DMS79 treated with DMSO at 0.1 percent for 48 hours (cell line): ENCODE measurements at regions not wholly inside any gene's neighbourhood (a gene's known extent, or its start where the extent isn't known, plus 50 kb on each side); places are given as distances from the start of the nearest gene placed in this dataset.

Experiments used
- DNase-seq: peaks from one replicate; lab custom pipeline; 2025; lab: John Stamatoyannopoulos, UW

DNA sequence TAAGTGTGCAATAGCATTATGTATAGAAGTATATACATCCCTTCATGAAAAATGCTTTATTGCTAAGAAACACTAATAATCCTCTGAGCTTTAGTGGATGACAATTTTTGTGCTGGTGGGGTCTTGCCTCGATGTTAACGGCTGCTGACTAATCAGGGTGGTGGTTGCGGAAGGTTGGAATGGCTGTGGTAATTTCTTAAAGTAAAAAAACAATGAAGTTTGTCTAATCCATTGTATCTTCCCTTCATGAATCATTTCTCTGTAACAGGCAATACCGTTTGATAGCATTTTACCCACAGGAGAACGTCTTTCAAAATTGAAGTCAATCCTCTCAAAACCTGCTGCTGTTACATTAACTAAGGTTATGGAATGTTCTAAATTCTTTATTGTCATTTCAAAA lies 816.5 kb upstream of the GJE1 start:
- DNase-seq, result no peak

DNA sequence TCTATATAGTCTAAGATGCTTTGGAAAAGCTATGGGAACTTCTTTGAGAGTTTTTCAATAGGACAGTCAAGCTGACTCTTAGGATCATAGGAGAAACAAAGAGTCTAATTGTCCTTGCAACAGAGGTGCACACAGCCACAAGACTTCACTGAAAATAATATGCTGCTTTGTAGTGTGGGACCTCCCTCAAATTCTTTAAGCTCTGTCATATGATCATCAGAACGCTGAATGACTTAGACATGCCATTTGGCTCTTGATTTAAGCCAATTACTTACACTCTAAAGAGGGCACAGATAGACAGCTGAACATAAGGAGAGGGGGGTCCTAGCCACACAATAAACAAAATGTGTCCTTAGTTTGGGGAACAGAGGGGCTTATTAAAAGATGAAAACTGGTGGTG lies 818.7 kb upstream of the GJE1 start:
- no peak for DNase-seq

DNA sequence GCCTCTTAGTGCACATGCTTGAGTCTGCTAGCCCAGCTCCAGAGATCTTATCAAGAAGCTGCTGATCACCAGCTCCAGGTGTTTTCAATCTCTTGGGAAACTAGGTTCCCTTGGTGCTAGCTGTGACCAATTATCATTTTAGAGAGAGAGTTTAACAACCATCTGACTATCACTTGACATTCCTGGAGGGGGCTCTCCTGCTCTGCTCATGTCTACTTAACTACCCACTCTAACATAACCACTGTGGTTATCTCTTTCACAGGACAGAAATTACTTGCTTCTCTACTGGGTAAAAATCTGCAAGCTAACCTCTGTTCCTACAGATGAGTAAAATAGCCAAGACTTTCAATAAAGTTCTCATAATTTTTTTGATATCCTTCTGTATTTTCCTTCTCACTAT lies 823.4 kb upstream of the GJE1 start:
- no peak for DNase-seq

DNA sequence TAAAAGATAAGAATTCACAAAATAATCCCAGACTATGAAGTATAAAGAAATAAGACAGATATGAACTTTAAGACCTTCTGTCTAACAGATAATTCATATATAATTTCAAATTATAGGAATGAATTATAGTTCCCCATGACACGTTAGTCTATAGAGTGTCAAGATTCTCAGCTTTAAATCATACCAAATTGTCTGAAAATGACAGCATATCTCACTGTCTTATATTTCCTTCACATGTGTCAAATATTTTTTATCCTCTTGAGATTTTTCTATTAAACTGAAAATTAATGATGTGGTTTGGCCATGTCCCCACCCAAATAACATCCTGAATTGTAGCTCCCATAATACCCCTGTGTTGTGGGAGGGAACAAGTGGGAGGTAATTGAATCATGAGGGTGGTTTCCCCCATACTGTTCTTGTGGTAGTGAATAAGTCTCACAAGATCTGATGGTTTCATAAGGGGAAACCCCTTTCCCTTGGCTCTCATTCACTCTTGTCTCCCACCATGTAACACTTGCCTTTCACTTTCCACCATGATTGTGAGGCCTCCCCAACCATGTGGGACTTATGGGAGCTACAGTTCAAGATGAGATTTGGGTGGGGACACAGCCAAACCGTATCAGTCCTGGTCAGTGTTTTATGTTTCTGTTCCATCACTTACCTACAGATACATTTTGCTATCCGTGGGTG lies 825.3 kb upstream of the GJE1 start:
- DNase-seq, result no peak

DNA sequence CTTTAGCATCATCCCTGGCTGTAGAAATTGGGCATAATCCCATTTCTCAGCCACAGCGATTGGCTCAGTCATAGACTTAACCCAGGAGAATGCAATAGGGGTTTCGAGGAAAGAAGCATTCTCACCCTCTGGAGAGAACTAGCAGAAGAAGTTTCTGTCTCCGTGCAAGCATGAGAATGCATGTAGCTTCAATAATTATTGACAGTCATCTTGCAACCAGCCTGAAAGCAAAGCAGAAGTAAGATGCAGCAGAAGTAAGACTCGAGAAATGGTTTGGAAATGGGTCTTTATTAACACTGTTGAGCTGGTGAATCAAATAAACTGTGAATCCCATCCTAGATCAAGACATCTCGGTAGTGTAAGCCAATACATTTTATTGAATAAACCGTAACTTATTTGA lies 828.8 kb upstream of the GJE1 start:
- DNase-seq, result no peak

DNA sequence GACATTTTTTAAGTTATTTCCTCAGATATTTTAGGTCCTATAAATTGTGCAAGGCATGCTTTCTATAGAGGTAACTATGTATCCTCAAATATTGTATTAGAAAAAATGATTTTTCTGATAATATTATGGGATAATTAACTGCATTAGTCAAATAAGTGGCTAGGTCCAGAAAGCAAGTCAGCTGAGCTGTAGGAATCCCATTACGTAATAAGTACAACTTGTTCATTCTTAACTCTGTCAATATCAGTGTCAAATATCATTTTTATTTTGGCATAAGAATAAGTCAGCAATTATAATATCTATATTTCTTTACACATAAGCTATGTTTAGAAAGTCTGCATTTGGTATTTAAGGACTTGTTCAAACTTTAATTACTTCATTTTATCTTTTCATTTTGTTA lies 830.9 kb upstream of the GJE1 start:
- DNase-seq, result no peak

DNA sequence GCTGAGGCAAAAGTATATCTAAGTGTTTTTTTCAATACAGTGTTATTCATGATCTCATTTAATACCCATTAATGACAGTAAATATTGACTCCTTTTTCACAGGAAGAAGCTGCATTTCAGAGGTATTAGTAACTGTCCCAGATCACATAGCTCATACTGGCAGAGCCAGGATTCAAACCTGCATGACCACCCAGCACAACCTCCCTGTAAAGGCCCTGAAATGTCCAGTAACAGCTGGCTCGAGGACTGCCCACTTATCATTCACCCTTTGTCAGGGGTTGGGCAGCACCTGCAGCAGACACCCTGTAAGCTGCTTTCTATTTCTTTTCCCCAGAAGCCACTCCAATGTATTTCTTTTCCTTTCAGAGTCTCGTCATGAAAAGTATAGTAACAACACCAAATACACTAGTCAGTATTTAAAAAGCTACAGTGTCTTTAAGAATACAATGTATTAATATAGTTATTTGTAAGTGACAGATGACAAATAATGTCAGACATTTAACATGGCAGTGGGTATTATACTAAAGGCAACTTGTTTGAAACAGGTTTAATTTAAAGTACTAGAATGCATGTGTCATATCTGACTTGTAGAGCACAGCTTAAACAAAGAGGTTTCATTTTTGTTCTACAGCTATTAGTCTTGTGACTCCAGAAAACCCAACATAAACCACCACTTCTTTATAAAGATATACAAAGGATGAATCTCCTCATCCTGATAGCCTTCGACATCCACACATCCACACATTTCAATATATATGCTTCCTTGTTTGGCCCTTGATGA lies 841.6 kb upstream of the GJE1 start:
- no peak for DNase-seq

DNA sequence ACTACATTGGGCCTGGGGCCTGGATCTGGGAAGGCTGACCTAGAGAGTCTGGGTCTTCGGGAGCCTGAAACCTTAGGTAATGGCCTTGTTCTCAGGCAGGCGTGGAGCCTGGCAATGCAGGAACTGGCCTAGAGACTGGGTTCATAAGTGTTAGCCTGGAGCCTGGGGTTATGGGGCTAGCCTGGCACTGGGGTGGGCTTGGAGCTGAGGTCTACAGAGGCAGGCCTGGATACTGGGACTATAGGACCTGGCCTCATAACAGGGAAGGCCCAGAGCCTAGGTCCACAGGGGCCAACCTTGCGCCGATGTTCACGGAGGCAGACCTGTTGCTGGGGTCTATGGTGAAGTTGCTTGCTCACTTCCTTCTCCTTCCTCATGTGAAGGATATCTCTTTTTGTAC lies 843.8 kb upstream of the GJE1 start:
- DNase-seq, result no peak

DNA sequence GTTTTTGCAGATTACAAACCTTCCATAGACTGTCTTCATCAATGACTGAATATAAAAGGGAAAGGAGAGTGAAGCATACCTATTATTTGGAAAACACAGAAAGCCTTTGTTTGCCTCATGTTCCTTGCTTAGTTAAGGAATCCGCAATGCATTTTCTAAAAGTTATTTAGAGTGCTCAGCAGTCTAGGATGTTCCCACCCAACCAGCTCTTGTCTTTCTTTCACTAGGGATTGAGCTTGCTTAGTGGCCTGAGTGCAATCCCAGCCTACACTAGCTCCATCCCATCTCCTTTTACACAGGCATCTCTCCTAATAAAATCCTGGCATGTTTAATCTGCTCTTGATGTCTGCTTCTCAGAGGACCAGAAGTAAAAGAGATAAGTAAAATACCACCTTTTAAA lies 850.5 kb upstream of the GJE1 start:
- no peak for DNase-seq

DNA sequence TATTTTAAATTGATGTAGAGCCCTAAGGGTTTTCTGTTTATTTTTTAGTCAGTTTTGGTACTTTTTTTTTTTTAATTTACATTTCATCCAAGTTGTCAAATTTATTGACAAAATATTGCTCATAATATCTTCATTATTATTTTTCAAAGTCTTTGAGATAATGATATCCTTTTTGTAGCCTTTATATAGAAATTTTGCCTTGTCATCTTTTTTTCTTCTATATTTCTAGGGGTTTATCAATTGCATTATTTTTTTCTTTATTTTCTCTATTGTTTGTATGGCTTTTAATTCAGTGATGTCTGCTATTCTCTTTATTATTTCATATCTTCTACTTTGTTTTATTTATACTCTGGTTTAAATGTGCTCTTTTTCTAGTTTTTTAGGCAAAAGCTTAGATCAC lies 863.0 kb upstream of the GJE1 start:
- DNase-seq, result no peak

DNA sequence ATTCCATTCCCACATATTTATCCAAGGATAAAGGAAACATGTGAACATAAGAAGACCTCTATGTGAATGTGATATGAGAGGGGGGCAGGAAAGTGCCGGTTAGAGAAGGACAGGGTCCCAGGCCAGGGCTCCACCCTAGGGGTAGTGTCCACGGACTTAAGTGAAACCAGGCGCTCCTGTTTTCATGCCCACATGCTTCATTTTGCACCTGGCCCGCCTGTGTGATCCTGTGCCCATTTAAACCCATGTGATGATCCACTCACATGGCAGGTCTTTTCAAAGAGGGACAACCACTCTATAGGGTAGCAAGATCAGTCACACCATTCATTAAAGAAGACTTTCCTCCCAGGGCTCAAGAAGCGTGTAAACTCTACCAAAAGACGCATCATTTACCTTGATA lies 865.3 kb upstream of the GJE1 start:
- no peak for DNase-seq

DNA sequence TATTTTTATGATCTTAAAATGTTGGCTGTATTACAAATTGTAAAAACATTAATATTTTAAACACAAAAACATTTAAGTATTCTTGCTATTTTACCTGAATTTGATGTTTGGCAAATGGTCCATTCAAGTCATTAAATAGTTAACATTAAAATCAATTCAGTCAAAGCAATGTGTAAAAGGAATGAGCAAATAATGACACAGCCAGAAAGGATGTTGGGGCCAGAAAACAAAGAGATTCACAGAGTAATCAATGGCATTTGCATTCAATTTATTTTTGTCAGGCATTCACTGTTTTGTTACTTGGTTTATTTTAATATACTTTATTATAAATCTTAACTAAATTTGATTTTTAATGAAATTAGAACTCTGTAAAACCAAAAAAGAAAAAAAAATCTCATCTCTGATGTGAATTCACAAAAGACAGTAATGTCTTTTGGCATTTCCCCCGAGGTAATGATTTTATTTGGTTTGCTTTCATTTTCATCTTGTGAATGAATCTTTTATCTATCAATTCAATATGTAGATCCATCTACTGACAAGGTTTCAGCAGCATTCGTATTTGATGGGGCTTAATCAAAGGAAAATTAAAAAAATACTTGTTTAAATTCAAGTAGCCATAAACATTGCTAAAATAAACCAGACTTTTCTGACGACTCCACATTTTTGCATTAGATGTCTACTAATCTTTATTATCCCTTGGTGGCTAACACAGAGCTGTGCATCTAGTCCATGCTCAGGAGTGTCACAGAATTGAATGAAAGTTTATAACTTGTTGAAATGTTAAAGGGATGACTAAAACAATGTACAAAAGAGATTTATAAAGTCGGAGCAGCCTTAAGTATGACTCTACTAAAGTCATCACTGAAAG lies 866.7 kb upstream of the GJE1 start:
- DNase-seq, result no peak

DNA sequence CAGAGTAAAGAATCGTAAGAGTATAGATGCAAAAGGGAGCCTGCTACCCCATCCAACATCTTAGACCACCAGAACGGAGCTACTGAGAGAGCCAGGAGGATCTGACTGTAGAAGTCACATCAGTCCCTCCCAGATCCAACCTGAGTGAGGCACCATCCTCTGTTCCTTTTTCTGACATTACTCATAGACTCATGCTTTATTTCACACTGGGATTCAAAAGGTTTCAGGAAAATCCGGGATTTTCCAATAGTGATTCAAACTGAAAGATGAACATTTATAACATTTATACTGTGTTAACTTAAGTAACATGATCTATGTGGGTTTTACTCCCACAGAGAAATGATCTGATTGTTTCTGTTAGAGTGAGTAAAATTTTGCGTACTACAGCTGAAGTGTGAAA lies 868.6 kb upstream of the GJE1 start:
- no peak for DNase-seq

DNA sequence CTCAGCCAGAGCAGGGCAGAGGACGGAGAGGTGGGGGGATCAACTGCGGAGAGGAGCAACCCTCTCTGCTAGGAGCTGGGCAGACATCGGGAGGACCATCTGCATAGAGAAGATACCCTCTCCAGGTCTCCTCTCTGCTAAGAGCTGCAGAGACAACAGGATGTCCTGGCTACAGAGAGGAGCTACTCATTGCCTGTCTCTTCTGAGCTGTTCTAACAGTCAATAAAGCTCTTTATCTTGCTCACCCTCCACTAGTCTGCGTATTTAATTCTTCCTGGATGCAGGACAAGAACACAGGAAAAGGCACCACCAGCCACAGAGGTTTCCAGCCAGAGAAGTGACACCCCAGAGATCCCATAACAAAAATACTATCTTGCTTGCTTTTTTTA lies 871.1 kb upstream of the GJE1 start:
- no peak for DNase-seq

DNA sequence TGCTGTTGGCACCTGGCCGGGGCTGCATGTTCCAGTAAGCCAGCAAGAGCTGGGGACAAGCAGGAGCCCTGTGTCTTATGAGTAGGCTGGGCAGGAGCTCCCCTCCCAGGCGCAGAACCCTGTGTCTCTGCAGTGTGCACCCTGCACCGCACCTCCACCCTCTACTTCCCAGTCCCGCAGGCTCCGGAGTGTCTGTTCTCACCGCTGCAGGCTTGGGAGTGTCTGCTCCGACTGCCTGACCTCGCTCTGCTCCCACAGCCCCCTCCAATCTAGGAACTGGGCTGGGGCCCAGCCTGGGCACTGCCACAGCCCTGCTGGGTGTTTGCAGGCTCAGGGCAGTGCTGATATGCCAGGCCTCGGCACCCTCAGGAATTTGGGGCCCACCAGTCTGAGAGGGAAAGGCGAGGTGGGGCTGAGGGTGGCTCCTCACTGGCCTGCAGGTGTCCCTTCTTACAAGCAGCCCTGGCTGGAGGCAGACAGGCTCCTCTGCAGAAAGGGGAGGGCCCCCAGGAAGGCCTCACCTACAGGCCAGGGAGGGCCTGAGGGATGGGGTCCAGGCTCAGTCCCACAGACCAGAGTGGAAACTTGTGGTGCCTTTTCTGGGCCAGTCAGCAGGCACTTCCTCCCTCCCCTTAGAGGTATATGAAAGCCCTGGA lies 871.6 kb upstream of the GJE1 start:
- no peak for DNase-seq

DNA sequence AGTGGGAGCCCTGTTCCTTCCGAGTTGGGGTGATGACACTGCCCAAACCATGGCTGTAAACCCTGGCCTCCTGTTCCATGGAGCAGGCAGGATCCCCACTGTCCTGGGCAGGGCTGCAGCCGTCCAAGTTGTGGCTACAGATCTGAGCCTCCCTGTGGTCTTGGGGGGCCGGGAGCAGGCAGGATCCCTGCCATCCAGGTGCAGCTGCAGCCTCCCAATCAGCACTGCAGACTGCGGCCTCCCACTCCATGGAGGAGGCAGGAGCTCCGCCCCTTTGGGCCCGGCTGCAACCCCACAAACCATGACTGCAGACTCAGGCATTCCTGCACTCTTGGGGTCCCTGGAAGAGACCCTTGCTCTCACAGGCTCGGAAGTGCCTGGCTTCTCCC lies 872.1 kb upstream of the GJE1 start:
- no peak for DNase-seq

DNA sequence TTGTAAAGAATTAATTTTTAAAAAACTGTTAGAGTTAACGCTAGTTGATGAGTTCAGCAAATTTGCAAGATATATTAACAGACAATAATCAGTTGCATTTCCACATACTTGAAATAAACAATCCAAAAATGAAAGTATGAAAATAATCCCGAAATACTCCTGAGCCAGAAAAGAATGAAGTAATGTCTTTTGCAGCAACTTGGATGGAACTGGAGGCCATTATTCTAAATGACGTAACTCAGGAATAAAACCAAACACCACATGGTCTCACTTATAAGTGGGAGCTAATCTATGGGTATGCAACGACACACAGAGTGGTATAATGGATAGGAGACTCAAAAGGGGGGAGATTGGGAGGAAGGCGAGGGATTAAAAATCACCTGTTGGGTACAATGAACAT lies 872.9 kb upstream of the GJE1 start:
- DNase-seq, result no peak

DNA sequence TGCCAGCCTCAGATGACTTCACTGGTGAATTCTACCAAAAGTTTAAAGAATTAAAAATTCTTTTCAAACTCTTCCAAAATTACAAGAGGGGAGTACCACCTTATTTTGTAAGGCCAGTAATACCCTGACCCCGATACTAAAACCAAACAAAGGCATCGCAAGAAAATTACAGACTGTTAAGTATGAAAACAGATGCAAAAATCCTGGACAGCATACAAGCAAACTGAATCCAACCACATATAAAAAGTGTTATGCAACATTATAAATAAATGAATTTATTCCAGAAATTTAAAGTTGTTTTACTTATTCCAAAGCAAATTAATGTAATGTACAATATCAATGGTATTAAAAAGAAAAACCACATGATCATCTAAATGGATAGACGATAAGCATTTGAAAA lies 873.6 kb upstream of the GJE1 start:
- no peak for DNase-seq

DNA sequence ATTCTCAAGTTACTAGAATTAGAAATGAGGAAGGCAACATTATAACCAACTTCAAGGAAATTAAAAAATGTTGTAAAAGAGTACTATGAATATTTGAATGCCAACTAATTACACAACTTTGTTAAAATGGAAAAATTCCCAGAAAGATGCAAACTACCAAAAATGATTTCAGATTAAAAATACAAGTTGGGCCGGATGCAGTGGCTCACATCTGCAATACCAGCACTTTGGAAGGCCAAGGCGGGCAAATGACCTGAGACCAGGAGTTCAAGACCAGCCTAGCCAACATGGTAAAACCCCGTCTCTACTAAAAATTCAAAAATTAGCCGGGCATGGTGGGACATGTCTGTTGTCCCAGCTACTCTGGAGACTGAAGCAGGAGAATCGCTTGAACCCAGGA lies 874.2 kb upstream of the GJE1 start:
- no peak for DNase-seq

DNA sequence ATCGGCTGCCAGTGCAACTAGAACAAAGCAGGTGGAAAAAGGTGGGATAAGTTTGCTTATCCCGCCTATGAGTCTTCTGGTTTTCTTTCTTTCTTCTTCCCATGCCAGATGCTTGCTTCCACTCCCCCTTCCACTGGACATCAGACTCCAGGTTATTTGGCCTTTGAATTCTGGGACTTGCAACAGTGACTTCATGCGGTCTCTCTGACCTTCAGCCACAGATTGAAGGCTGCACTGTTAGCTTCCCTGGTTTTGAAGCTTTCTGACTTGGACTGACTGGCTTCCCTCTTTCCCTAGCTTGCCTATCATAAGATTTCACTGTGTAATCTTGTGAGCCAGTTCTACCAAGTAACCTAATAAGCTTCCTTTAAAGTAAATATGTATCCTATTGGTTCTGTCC lies 878.4 kb upstream of the GJE1 start:
- DNase-seq, result no peak

DNA sequence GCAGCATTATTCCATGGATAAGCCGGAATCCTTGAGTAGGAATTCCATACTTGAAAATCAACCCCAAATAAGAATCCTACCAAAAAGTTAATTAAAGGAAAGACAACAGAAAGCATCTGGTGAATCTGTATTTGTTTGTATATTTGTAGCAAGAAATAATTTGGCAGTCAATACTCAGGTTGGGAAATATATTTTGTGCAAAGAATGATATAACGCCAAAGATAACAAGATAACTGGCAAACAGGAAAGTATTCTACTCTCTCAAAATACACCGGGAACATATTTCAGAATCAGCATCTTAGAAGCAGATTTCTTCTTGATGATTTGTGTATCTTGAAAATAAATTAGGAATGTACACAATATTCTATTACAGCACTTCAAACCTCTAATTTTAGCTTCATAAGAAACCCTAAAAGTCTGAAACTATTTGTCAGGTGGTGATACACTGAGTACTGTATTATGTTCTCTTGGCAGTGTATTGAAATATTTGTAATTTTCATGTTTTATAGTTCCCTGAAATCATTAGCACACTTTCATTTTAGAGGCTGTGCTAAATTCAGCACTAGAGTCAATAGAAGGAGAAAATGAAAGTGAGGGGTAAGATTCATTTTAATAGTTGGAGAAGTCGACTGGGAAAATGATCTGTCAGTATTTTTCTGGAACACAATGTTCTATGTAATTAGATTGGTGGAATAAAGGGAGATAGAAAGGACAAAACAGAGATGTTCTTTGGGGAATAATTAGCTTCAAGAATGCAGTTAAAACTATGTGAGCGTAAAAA lies 879.7 kb upstream of the GJE1 start:
- DNase-seq, result no peak

DNA sequence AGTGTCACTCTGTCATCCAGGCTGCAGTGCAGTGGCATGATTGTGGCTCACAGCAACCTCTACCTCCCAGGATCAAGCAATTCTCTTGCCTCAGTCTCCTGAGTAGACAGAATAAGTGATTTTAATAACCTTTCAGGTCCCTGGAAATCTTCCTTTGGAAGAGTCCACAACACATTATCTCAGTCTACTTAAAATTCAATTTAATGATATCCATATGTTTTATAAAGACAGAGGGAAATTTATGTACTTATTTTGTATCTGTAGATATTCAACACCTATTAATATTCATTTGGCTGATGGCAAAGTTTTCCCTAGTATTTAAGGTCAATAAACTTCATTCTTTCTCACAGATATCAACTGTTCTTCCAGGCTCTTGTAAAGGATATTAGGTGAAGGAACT lies 881.4 kb upstream of the GJE1 start:
- DNase-seq, result no peak
